Liver (tissue), 8 donors: ENCODE measurements at regions not wholly inside any gene's neighbourhood (a gene's known extent, or its start where the extent isn't known, plus 50 kb on each side); places are given as distances from the start of the nearest gene placed in this dataset.

Source experiments
- DNase-seq: peaks from one replicate; pipeline ENCODE4 v3.0.0-alpha.2; 2017; ENCODE audit warnings: low spot score
- H3K27ac ChIP-seq, 2 donors: one replicate each; pipeline ENCODE4 v1.7.0; 2013; ENCODE audit warnings: inconsistent platforms in 2 of 2, low read length in 2 of 2, control low read depth in 1 of 2, low read depth in 1 of 2, mild to moderate bottlenecking in 1 of 2
- H3K27me3 ChIP-seq, 4 donors: one replicate each; pipeline versions ENCODE4 v1.6.1 to v1.7.0; 2013; ENCODE audit warnings: low read length in 3 of 4, inconsistent platforms in 1 of 4, mild to moderate bottlenecking in 1 of 4, moderate library complexity in 1 of 4; ENCODE audit not compliant: control insufficient read depth in 4 of 4, insufficient read depth in 4 of 4
- H3K36me3 ChIP-seq, 4 donors: one replicate each; pipeline versions ENCODE4 v1.6.1 to v1.7.0; 2013; ENCODE audit warnings: low read length in 3 of 4, mild to moderate bottlenecking in 3 of 4, low read depth in 1 of 4, moderate library complexity in 1 of 4; ENCODE audit not compliant: control insufficient read depth in 4 of 4, insufficient read depth in 3 of 4
- H3K4me1 ChIP-seq, 4 donors: one replicate each; pipeline versions ENCODE4 v1.6.1 to v1.7.0; 2013; ENCODE audit warnings: low read length in 3 of 4, mild to moderate bottlenecking in 3 of 4, moderate library complexity in 1 of 4; ENCODE audit not compliant: control insufficient read depth in 4 of 4, insufficient read depth in 4 of 4
- H3K4me3 ChIP-seq, 3 donors: one replicate each; pipeline versions ENCODE4 v1.6.1 to v1.7.0; 2013; ENCODE audit warnings: low read length in 3 of 3, control low read depth in 1 of 3, low read depth in 1 of 3, mild to moderate bottlenecking in 1 of 3
- H3K9ac ChIP-seq, 2 donors: one replicate each; pipeline ENCODE4 v1.7.0; 2013; ENCODE audit warnings: low read length in 2 of 2, mild to moderate bottlenecking in 2 of 2, moderate library complexity in 2 of 2, control low read depth in 1 of 2, low read depth in 1 of 2
- H3K9me3 ChIP-seq, 4 donors: one replicate each; pipeline versions ENCODE4 v1.6.1 to v1.7.0; 2013; ENCODE audit warnings: low read length in 3 of 4; ENCODE audit not compliant: control insufficient read depth in 4 of 4
- ATF3 ChIP-seq: IDR thresholded peaks from 2 replicates; pipeline ENCODE4 v1.6.1; 2016; ENCODE audit warnings: antibody characterized with exemption
- CTCF ChIP-seq: fragments of 150-350 bp; IDR thresholded peaks from 2 replicates; pipeline ENCODE4 v1.5.1; 2017; ENCODE audit warnings: improper control_type of control experiment, low read depth, low read length; ENCODE audit not compliant: missing input control
- FOXA2 ChIP-seq: IDR thresholded peaks from 2 replicates; pipeline ENCODE4 v1.6.1; 2016; ENCODE audit warnings: antibody characterized with exemption
- GABPA ChIP-seq, 2 donors: IDR thresholded peaks in 1 of 2; conservative IDR thresholded peaks in 1 of 2; 2 replicates each; pipeline ENCODE4 v1.6.1; 2016; ENCODE audit warnings: antibody characterized with exemption in 2 of 2, mild to moderate bottlenecking in 1 of 2, moderate library complexity in 1 of 2
- HNF4A ChIP-seq, 2 donors: conservative IDR thresholded peaks; 2 replicates each; pipeline ENCODE4 v1.6.1; 2016; ENCODE audit warnings: antibody characterized with exemption in 2 of 2, mild to moderate bottlenecking in 2 of 2
- HNF4G ChIP-seq: IDR thresholded peaks from 2 replicates; pipeline ENCODE4 v1.6.1; 2016; ENCODE audit warnings: antibody characterized with exemption
- MAX ChIP-seq: IDR thresholded peaks from 2 replicates; pipeline ENCODE4 v1.6.1; 2016; ENCODE audit warnings: antibody characterized with exemption
- NR2F2 ChIP-seq: IDR thresholded peaks from 2 replicates; pipeline ENCODE4 v1.6.1; 2016; ENCODE audit warnings: antibody characterized with exemption
- RAD21 ChIP-seq, 2 donors: IDR thresholded peaks; 2 replicates each; pipeline ENCODE4 v1.6.1; 2016; ENCODE audit warnings: antibody characterized with exemption in 2 of 2, mild to moderate bottlenecking in 2 of 2
- REST ChIP-seq: IDR thresholded peaks from 2 replicates; pipeline ENCODE4 v1.6.1; 2016; ENCODE audit warnings: antibody characterized with exemption, mild to moderate bottlenecking
- RXRA ChIP-seq, 2 donors: IDR thresholded peaks; 2 replicates each; pipeline ENCODE4 v1.6.1; 2017 to 2018; ENCODE audit warnings: antibody characterized with exemption in 2 of 2, mild to moderate bottlenecking in 1 of 2
- SP1 ChIP-seq: IDR thresholded peaks from 2 replicates; pipeline ENCODE4 v1.6.1; 2018; ENCODE audit warnings: antibody characterized with exemption, mild to moderate bottlenecking
- TAF1 ChIP-seq: conservative IDR thresholded peaks from 2 replicates; pipeline ENCODE4 v1.6.1; 2016; ENCODE audit warnings: antibody characterized with exemption, mild to moderate bottlenecking
- YY1 ChIP-seq: IDR thresholded peaks from 2 replicates; pipeline ENCODE4 v1.6.1; 2016; ENCODE audit warnings: antibody characterized with exemption, mild to moderate bottlenecking
- ZBTB33 ChIP-seq: IDR thresholded peaks from 2 replicates; pipeline ENCODE4 v1.6.1; 2016; ENCODE audit warnings: antibody characterized with exemption
- WGBS: extraction: QIAGEN DNeasy Blood & Tissue Kit; methylation state at CpG from one replicate; pipeline ENCODE4 v1.1.7; 2013; 5-methylcytosine and 5-hydroxymethylcytosine counted together
- donor health status: healthy.
- donor health status: healthy.
- donor health status: healthy.
- donor health status: healthy.
- donor health status: healthy.

GRCh38 chr4:179399054-179399782 is 1957.0 kb upstream of the AGA start:
- Histone ChIP-seq H3K9ac (no peak overlapping the region), H3K27me3 (no peaks in the 10 kb centered on the region), H3K9me3 (no peaks in the 10 kb centered on the region), H3K4me1 (no peaks in the 10 kb centered on the region), H3K36me3 (no peaks in the 10 kb centered on the region), H3K27ac (no peak overlapping the region), H3K4me3 (no peak overlapping the region)
- DNase-seq, result no peak
- TF ChIP-seq GABPA (IDR thresholded peaks at IDR 0.05 in 1 of 2, conservative IDR thresholded peaks at IDR 0.05 in 1 of 2), result no peak
- TF ChIP-seq TAF1, result no peak
- TF ChIP-seq FOXA2, result no peak

- no peaks in the 10 kb centered on the region for H3K27me3 ChIP-seq
- H3K9ac ChIP-seq, result no peak overlapping the region
- no peaks in the 10 kb centered on the region for H3K36me3 ChIP-seq
- no peak overlapping the region for H3K27ac ChIP-seq
- H3K4me3 ChIP-seq, result no peak overlapping the region
- peaks cover 0 to 1% (median 0%) of the 10 kb centered on the region in 4 donors for H3K9me3 ChIP-seq
- no peak for DNase-seq
- TF ChIP-seq REST (no peak), RXRA (IDR thresholded peaks at IDR 0.05) (no peak), CTCF (no peak), RAD21 (IDR thresholded peaks at IDR 0.05) (no peak), MAX (no peak), HNF4A (conservative IDR thresholded peaks at IDR 0.05) (no peak), ZBTB33 (no peak), HNF4G (no peak), GABPA (IDR thresholded peaks at IDR 0.05 in 1 of 2, conservative IDR thresholded peaks at IDR 0.05 in 1 of 2) (no peak), NR2F2 (no peak), ATF3 (no peak), YY1 (no peak), SP1 (no peak)
- no peaks in the 10 kb centered on the region for H3K4me1 ChIP-seq
- 58% methylated on average over 1 of the region's 1 CpG for WGBS
These were observed 1973.0 kb upstream of the AGA start for GRCh38 chr4:179415037-179415846.
